Fibroblast of mammary gland (primary cell): ENCODE measurements at regions not wholly inside any gene's neighbourhood (a gene's known extent, or its start where the extent isn't known, plus 50 kb on each side); places are given as distances from the start of the nearest gene placed in this dataset.

Experiments
- DNase-seq: peaks from one replicate; pipeline ENCODE4 v3.0.0-alpha.2; 2010; ENCODE audit warnings: low read depth
- H3K4me3 ChIP-seq: 2 replicates; pipeline ENCODE4 v1.5.1; 2011; ENCODE audit warnings: low read depth, mild to moderate bottlenecking, low read length, moderate library complexity; ENCODE audit not compliant: control insufficient read depth
- CTCF ChIP-seq: conservative IDR thresholded peaks from 2 replicates; pipeline ENCODE4 v1.5.1; 2011; ENCODE audit warnings: low read depth, low read length, inconsistent platforms; ENCODE audit not compliant: control insufficient read depth, insufficient read depth

GRCh38 chr4:152109531-152110509, 349.0 kb upstream of the GATB start:
- no peak overlapping the region for H3K4me3 ChIP-seq
- peak; percentile 64 for DNase-seq
- no peak for TF ChIP-seq CTCF

- TF ChIP-seq CTCF: no peak
- no peak overlapping the region for H3K4me3 ChIP-seq
- no peak for DNase-seq
Observed at GRCh38 chr4:152107736-152108500, 347.1 kb upstream of the GATB start.

GRCh38 chr4:152106781-152107321, 346.0 kb upstream of the GATB start:
- peak; percentile 81 for DNase-seq
- TF ChIP-seq CTCF: no peak
- no peak overlapping the region for H3K4me3 ChIP-seq

GRCh38 chr4:152106113-152106763, 345.4 kb upstream of the GATB start:
- no peak for TF ChIP-seq CTCF
- DNase-seq: peak; percentile 98
- H3K4me3 ChIP-seq: no peak overlapping the region

- no peak for TF ChIP-seq CTCF
- no peak overlapping the region for H3K4me3 ChIP-seq
- no peak for DNase-seq
Observed at GRCh38 chr4:152104901-152105357, 344.1 kb upstream of the GATB start.

GRCh38 chr4:152104356-152104755, 343.5 kb upstream of the GATB start:
- TF ChIP-seq CTCF: no peak
- no peak for DNase-seq
- no peak overlapping the region for H3K4me3 ChIP-seq
